HFFc6 (cell line): ENCODE measurements at regions not wholly inside any gene's neighbourhood (a gene's known extent, or its start where the extent isn't known, plus 50 kb on each side); places are given as distances from the start of the nearest gene placed in this dataset.

Experiments used
- DNase-seq: peaks from one replicate; pipeline ENCODE4 v3.0.0-alpha.2; 2018
- H3K27ac Mint-ChIP-seq: 2 replicates; pipeline ENCODE4 v1.8.0; 2020; ENCODE audit warnings: mild to moderate bottlenecking, mixed read lengths
- H3K27me3 Mint-ChIP-seq: 2 replicates; pipeline ENCODE4 v1.8.0; 2021; ENCODE audit warnings: mild to moderate bottlenecking, moderate library complexity, mixed read lengths; ENCODE audit not compliant: insufficient read depth
- H3K36me3 Mint-ChIP-seq: 2 replicates; pipeline ENCODE4 v1.8.0; 2021; ENCODE audit warnings: low read depth, mixed read lengths
- H3K4me1 Mint-ChIP-seq: 2 replicates; pipeline ENCODE4 v1.8.0; 2020; ENCODE audit warnings: low read depth, mixed read lengths
- H3K4me3 Mint-ChIP-seq: 2 replicates; pipeline ENCODE4 v1.8.0; 2020; ENCODE audit warnings: mild to moderate bottlenecking, moderate library complexity, mixed read lengths
- H3K9me3 Mint-ChIP-seq: 2 replicates; pipeline ENCODE4 v1.8.0; 2020; ENCODE audit warnings: mild to moderate bottlenecking, mixed read lengths
- TF ChIP-seq, protein P1 (sequence below): fragments of 200-600 bp; sonication (generic); IDR thresholded peaks from 2 replicates; pipeline ENCODE4 v1.5.0; 2021; ENCODE audit warnings: antibody characterized with exemption, mild to moderate bottlenecking

DNA sequence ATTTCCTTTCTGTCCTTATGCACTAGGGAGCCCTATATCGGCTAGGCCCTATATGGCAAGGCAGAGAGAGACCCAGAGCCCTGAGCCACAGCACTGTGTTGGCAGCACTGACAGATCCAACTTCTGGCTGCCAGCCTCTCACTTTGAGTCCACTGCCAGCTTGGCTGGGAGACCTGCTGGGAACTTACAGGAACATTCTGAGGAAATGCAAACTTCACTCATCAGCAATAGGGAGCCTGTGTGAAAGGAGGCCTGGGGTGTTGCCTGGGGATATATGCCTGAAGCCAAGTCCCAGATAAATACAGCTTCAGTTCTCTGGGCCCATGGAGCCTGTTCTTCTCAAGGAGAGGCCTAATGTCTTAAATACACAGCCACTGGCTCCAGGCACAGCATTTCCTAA, 78.0 kb downstream of the ADRB2 start:
- Mint-ChIP-seq H3K4me3 (no peak overlapping the region), H3K4me1 (peaks cover 35% of the 10 kb centered on the region), H3K27me3 (no peaks in the 10 kb centered on the region), H3K9me3 (no peaks in the 10 kb centered on the region), H3K27ac (no peak overlapping the region), H3K36me3 (no peaks in the 10 kb centered on the region)
- TF ChIP-seq, protein P1, sequence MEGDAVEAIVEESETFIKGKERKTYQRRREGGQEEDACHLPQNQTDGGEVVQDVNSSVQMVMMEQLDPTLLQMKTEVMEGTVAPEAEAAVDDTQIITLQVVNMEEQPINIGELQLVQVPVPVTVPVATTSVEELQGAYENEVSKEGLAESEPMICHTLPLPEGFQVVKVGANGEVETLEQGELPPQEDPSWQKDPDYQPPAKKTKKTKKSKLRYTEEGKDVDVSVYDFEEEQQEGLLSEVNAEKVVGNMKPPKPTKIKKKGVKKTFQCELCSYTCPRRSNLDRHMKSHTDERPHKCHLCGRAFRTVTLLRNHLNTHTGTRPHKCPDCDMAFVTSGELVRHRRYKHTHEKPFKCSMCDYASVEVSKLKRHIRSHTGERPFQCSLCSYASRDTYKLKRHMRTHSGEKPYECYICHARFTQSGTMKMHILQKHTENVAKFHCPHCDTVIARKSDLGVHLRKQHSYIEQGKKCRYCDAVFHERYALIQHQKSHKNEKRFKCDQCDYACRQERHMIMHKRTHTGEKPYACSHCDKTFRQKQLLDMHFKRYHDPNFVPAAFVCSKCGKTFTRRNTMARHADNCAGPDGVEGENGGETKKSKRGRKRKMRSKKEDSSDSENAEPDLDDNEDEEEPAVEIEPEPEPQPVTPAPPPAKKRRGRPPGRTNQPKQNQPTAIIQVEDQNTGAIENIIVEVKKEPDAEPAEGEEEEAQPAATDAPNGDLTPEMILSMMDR, result no peak
- DNase-seq, result no peak

DNA sequence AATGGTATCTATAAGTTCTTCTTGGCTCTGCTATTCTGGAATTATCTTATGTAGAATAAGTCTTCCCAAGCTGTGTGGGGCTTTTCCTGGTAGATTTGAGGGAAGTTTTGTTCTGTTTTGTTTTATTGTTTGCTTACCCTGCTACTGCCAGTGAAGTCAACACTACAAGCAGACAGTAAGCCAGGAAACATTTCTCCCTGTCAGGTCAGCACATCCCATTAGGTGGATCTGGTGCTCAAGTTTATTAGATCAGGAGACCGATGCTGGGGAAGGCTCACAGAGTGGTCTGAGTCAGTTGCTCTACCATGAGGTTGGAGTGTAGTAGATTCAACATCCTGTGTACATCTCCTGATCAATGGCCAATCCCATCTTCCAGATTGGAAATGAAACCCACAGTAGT, 79.1 kb downstream of the ADRB2 start:
- no peak overlapping the region for H3K4me3 Mint-ChIP-seq
- H3K27me3 Mint-ChIP-seq, result no peaks in the 10 kb centered on the region
- 0 out of 2 replicates have a peak overlapping the region, but pooled peaks have one; percentile 7 for H3K27ac Mint-ChIP-seq
- peaks cover 46% of the 10 kb centered on the region for H3K4me1 Mint-ChIP-seq
- TF ChIP-seq, protein P1, result no peak
- no peak for DNase-seq
- no peaks in the 10 kb centered on the region for H3K36me3 Mint-ChIP-seq
- H3K9me3 Mint-ChIP-seq, result no peaks in the 10 kb centered on the region

DNA sequence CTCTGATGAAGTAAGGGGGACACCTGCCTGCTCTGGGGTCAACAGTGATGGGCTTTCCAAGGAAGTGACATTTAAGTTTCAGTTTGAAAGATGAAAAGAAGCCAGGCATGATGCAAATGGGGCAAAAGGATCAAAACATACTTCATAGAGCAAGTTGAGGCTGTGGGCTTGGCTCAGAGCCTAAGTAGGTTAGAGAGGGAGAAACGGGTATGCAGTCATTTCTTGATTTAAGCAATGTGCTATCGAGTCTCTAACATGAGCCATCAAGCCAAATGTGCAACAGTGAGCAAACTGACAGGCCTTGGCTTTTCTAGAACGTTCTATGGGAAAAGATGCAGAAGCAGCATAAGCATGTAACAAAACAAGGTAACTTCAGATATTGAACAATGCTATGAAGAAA, 80.6 kb downstream of the ADRB2 start:
- no peaks in the 10 kb centered on the region for H3K27me3 Mint-ChIP-seq
- H3K27ac Mint-ChIP-seq, result no peak overlapping the region
- H3K4me1 Mint-ChIP-seq, result peaks cover 60% of the 10 kb centered on the region
- no peaks in the 10 kb centered on the region for H3K9me3 Mint-ChIP-seq
- TF ChIP-seq, protein P1, result no peak
- DNase-seq, result no peak
- H3K4me3 Mint-ChIP-seq, result no peak overlapping the region
- H3K36me3 Mint-ChIP-seq, result no peaks in the 10 kb centered on the region

DNA sequence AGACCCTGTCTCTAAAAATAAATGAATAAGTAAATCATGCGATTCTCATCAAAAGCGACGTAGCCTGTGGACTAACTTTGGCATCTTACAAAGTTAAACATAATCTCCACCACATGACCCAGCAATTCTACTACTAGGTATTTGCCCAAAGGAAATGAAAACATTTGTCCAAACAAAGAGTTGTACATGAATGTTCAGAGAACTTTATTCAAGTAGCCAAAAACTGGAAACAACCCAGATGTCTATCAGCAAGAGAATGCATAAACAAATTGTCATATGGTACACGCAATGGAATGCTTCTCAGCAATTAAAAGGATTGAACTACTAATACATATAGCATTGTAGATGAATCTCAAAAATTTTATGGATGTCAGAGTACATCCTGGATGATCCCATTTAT, 82.6 kb downstream of the ADRB2 start:
- no peaks in the 10 kb centered on the region for H3K9me3 Mint-ChIP-seq
- H3K4me1 Mint-ChIP-seq, result peaks cover 81% of the 10 kb centered on the region

DNA sequence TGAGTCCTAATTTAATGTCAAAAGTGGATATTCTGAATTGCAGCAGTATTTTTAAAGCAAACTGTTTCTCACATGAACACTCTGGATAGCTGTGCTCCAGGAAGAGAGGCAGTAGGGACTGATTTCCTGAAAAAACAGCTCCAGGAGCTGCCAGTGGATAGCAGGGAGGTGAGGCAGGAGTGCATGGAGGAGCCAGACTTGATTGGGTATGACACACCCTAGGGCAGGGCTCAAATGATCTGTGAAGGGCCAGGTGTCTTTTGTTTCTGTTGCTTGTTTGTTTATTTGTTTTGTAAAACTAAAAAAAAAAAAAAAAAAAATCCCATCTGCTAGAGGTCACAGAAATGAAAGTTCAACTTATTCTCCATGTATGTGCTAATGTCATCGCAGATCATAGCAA, 83.4 kb downstream of the ADRB2 start:
- TF ChIP-seq, protein P1, result no peak
- no peaks in the 10 kb centered on the region for H3K36me3 Mint-ChIP-seq
- no peaks in the 10 kb centered on the region for H3K9me3 Mint-ChIP-seq
- no peak for DNase-seq
- H3K27ac Mint-ChIP-seq, result peak overlapping the region; percentile 94
- no peaks in the 10 kb centered on the region for H3K27me3 Mint-ChIP-seq
- H3K4me1 Mint-ChIP-seq, result peaks cover 88% of the 10 kb centered on the region
- H3K4me3 Mint-ChIP-seq, result peak overlapping the region; percentile 4

More for the DNA sequence above, 82.6 kb downstream of the ADRB2 start:
- Mint-ChIP-seq H3K4me3 (peak overlapping the region; percentile 4), H3K27me3 (no peaks in the 10 kb centered on the region), H3K27ac (peak overlapping the region; percentile 94), H3K36me3 (no peaks in the 10 kb centered on the region)
- peak; percentile 79 for DNase-seq
- TF ChIP-seq, protein P1, result no peak

DNA sequence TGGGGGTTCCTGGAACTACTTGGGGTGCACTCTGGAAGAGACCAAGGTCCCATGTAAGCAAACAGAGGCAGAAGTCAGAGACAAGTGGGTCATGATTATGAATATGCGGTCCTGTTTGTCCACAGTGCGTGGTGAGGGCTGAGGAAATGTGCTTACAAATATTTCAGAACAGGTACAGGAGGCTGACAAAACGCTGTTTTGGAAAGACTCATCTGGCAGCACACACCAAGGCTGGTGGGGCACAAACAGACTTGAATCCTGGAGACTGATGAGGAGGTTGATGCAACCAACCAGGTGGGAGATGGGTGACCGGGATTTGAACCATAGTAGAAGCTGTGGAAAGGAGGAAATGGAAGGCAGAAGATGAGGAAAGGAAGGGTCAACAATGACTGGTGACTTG, 83.8 kb downstream of the ADRB2 start:
- Mint-ChIP-seq H3K4me1 (peaks cover 92% of the 10 kb centered on the region), H3K4me3 (peak overlapping the region; percentile 4), H3K9me3 (no peaks in the 10 kb centered on the region), H3K27ac (peak overlapping the region; percentile 94), H3K36me3 (no peaks in the 10 kb centered on the region), H3K27me3 (no peaks in the 10 kb centered on the region)
- TF ChIP-seq, protein P1, result no peak
- DNase-seq, result no peak
